ENCODE measurements at regions not wholly inside any gene's neighbourhood (a gene's known extent, or its start where the extent isn't known, plus 50 kb on each side); places are given as distances from the start of the nearest gene placed in this dataset.

DNA sequence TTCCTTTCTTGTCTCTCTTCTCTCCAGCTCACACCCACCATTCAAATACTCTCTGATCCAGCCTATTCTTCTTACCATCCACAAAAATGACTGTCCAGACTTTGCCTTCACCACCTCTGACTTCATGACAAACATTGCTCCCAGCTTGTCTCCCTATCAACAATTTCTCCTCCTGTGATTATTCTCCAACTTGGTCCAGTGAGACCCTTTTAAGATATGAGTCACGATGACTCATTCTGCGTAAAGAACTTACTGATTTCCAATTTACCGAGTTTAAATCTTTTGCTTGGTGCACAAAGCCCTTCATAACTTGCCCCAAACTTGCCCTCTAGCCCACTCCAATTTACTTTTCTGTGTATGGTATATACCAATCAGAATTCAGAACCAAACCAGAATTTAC, 833.2 kb downstream of the MAFB start:
- Histone ChIP-seq H3K36me3 (no peaks in the 10 kb centered on the region), H3K9me3 (no peaks in the 10 kb centered on the region), H3K4me3 (no peak overlapping the region), H3K4me1 (peaks cover 0 to 11% (median 2%) of the 10 kb centered on the region in 4 donors), H3K27ac (no peak overlapping the region), H3K27me3 (no peaks in the 10 kb centered on the region)
- 76% methylated on average over 3 of the region's 3 CpGs for WGBS, 2 donors
- TF ChIP-seq EP300 (IDR thresholded peaks at IDR 0.05) (no peak), CTCF (IDR thresholded peaks at IDR 0.05) (no peak), POLR2A (IDR thresholded peaks at IDR 0.05) (no peak)
- DNase-seq (ENCODE audit: low spot score in 2 of 2): no peak

DNA sequence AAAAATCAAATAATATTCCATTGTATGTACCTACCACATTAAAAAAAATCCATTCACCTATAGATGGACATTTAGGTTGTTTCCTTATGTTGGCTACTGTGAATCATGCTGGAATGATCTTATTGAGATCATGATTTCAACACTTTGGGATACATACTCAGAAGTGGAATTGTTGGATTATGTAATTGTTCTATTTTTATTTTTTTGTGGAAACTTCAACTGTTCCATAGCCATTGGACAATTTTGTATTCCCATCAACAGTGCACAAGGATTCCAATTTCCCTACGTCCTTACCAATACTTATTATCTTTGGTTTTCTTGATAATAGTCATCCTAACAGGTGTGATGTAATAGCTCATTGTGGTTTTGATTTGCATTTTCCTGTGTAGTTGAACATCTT, 834.0 kb downstream of the MAFB start:
- 85 to 86% methylated on average over 1 of the region's 1 CpG for WGBS, 2 donors
- Histone ChIP-seq H3K4me1 (peaks cover 0 to 19% (median 8%) of the 10 kb centered on the region in 4 donors), H3K27ac (no peak overlapping the region), H3K9me3 (no peaks in the 10 kb centered on the region), H3K27me3 (no peaks in the 10 kb centered on the region), H3K36me3 (no peaks in the 10 kb centered on the region), H3K4me3 (no peak overlapping the region)
- no peak for DNase-seq (ENCODE audit: low spot score in 2 of 2)
- no peak for TF ChIP-seq CTCF (IDR thresholded peaks at IDR 0.05)
- TF ChIP-seq EP300 (IDR thresholded peaks at IDR 0.05): no peak
- TF ChIP-seq POLR2A (IDR thresholded peaks at IDR 0.05): no peak

GRCh38 chr20:39853636-39854035, 835.4 kb downstream of the MAFB start:
- Histone ChIP-seq H3K4me1 (peaks cover 0 to 30% (median 17%) of the 10 kb centered on the region in 4 donors), H3K9me3 (no peaks in the 10 kb centered on the region), H3K27ac (no peak overlapping the region), H3K36me3 (no peaks in the 10 kb centered on the region), H3K27me3 (no peaks in the 10 kb centered on the region), H3K4me3 (no peak overlapping the region)
- no peak for DNase-seq (ENCODE audit: low spot score in 2 of 2)
- no peak for TF ChIP-seq EP300 (IDR thresholded peaks at IDR 0.05)
- TF ChIP-seq CTCF (IDR thresholded peaks at IDR 0.05): no peak
- TF ChIP-seq POLR2A (IDR thresholded peaks at IDR 0.05): no peak
- 58 to 77% methylated on average over 2 of the region's 2 CpGs for WGBS, 2 donors

GRCh38 chr20:39853050-39853449, 836.0 kb downstream of the MAFB start:
- Histone ChIP-seq H3K9me3 (no peaks in the 10 kb centered on the region), H3K27ac (no peak overlapping the region), H3K4me3 (no peak overlapping the region), H3K4me1 (peaks cover 0 to 30% (median 17%) of the 10 kb centered on the region in 4 donors), H3K27me3 (no peaks in the 10 kb centered on the region), H3K36me3 (no peaks in the 10 kb centered on the region)
- TF ChIP-seq CTCF (IDR thresholded peaks at IDR 0.05) (no peak), EP300 (IDR thresholded peaks at IDR 0.05) (no peak), POLR2A (IDR thresholded peaks at IDR 0.05) (no peak)
- DNase-seq (ENCODE audit: low spot score in 2 of 2): no peak
- WGBS, 2 donors: 83 to 90% methylated on average over 3 of the region's 3 CpGs

DNA sequence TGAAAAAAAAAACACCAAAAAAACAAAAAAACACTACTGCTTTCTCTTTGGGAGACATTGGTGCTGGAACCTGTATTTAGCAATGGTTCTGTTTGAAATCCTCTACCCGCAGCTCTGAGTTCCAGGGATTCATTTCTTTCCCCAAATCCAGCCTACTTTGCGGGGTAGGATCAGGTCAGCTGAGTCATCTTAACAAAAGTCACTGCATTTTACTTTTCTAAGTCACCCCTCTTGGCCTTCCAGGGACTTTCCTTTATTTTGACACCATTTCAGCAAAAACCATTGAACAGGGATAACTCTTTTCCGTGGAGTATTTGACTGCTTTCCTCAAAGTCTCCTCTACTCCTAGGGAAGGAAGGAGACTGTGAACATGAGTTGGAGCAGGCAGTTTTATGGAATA, 837.6 kb downstream of the MAFB start:
- Histone ChIP-seq H3K4me3 (no peak overlapping the region), H3K4me1 (peaks cover 0 to 30% (median 17%) of the 10 kb centered on the region in 4 donors), H3K27me3 (no peaks in the 10 kb centered on the region), H3K27ac (no peak overlapping the region), H3K36me3 (no peaks in the 10 kb centered on the region), H3K9me3 (no peaks in the 10 kb centered on the region)
- DNase-seq (ENCODE audit: low spot score in 2 of 2): no peak
- TF ChIP-seq CTCF (IDR thresholded peaks at IDR 0.05) (no peak), POLR2A (IDR thresholded peaks at IDR 0.05) (no peak), EP300 (IDR thresholded peaks at IDR 0.05) (no peak)
- 71 to 79% methylated on average over 3 of the region's 3 CpGs for WGBS, 2 donors

Data from tibial nerve (tissue), 4 donors.